GM12892 (cell line): ENCODE measurements at regions not wholly inside any gene's neighbourhood (a gene's known extent, or its start where the extent isn't known, plus 50 kb on each side); places are given as distances from the start of the nearest gene placed in this dataset.

Experiments used
- DNase-seq: peaks from one replicate; pipeline ENCODE4 v3.0.0; 2011; ENCODE audit not compliant: insufficient read length
- FAIRE-seq: peaks from 2 replicates; lab custom pipeline; 2011; peaks lifted over from hg19 to GRCh38; lab: Jason Lieb, UNC
- POLR2A ChIP-seq: IDR thresholded peaks from 2 replicates; pipeline ENCODE4 v1.6.1; 2011; ENCODE audit warnings: low read depth, low read length, control low read depth
- POLR2AphosphoS5 ChIP-seq: IDR thresholded peaks from 2 replicates; pipeline ENCODE4 v1.6.1; 2011; ENCODE audit warnings: low read depth, low read length, control low read depth
- TAF1 ChIP-seq: IDR thresholded peaks from 2 replicates; pipeline ENCODE4 v1.6.1; 2011; ENCODE audit warnings: low read depth, mild to moderate bottlenecking, control low read depth, low read length, borderline replicate concordance

GRCh38 chr5:167145841-167146240 is 1145.6 kb upstream of the WWC1 start:
- TF ChIP-seq POLR2A: no peak
- TF ChIP-seq TAF1: no peak
- TF ChIP-seq POLR2AphosphoS5: no peak
- DNase-seq: no peak
- FAIRE-seq: no peak

- DNase-seq (no peak), FAIRE-seq (no peak)
- TF ChIP-seq POLR2A: no peak
- TF ChIP-seq TAF1: no peak
- no peak for TF ChIP-seq POLR2AphosphoS5
Observed at GRCh38 chr5:167147879-167148278, 1143.6 kb upstream of the WWC1 start.

- no peak for FAIRE-seq
- TF ChIP-seq TAF1: no peak
- TF ChIP-seq POLR2AphosphoS5: no peak
- no peak for TF ChIP-seq POLR2A
- DNase-seq: no peak
Observed at GRCh38 chr5:167150661-167151060, 1140.8 kb upstream of the WWC1 start.

DNA sequence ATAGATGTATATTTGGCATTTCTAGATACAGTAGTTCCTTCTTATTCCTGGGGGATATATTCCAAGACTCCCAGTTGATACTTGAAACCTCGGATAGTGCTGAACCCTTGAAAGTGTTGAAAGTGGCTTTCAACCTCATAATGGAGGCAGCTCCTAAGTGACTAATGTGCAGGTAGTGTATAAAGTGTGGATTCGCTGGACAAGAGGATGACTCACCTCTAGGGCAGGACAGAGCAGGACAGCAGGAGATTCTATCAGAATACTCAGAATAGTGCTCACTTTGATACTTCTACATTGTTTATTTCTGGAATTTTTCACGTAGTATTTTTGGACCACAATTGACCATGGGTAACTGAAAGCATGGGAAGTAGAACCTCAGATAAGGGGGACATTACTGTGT is 1138.9 kb upstream of the WWC1 start:
- no peak for DNase-seq
- FAIRE-seq: no peak
- TF ChIP-seq TAF1: no peak
- no peak for TF ChIP-seq POLR2AphosphoS5
- TF ChIP-seq POLR2A: no peak

DNA sequence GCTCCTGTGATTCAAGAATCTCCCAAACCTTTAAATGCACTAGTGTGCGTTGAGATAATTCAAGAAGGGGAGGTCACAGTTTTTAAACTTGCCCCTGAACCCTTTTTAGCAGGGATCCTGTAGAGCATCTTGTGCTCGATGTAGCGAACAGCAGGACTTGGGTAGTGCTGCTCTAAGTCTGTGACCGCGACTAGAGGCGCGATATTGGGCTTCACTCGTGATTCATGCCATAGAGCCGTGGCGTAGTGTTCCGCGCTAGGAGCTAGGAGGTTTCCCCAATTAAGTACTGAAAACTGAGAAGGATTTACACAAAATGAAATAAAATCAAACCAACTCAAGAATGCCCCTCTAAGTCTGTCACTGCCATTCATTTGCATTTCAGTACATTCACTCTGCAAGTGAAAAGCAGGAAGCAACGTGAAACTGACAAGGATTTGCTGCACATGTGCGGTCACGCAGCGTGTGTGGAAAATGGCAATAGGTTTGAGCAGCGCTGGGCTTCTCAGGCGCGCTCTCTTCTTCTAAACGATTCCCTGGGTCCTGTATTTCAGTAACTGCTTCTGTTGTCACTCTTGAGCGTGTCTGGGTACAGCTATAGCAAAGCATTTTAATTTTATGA is 1135.9 kb upstream of the WWC1 start:
- FAIRE-seq: no peak
- DNase-seq: no peak
- no peak for TF ChIP-seq POLR2A
- no peak for TF ChIP-seq POLR2AphosphoS5
- no peak for TF ChIP-seq TAF1

DNA sequence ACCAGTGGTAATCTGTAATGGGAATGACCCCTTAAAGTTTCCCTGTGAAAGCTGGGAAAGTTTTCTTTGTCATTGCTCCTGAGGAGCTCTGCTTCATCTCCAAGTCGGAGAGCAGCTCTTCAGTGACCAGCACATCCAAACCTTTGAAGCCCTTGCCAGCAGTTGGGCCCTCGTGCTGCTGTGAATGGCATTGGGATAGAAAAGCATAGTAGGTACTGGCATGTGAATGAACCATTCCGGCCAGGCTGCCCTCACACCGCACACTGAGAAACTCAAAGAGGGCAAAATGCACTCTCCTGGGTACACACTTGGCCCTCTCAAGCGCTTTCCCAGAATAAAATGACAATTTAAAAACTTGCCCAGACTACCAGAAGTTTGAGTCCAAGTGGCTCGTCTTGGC is 1135.0 kb upstream of the WWC1 start:
- DNase-seq (no peak), FAIRE-seq (no peak)
- TF ChIP-seq POLR2A (no peak), POLR2AphosphoS5 (no peak), TAF1 (no peak)

- DNase-seq: no peak
- no peak for TF ChIP-seq POLR2A
- no peak for TF ChIP-seq POLR2AphosphoS5
- TF ChIP-seq TAF1: no peak
- no peak for FAIRE-seq
Observed at GRCh38 chr5:167158588-167158987, 1132.9 kb upstream of the WWC1 start.

- FAIRE-seq (no peak), DNase-seq (no peak)
- TF ChIP-seq TAF1 (no peak), POLR2A (no peak), POLR2AphosphoS5 (no peak)
Observed at GRCh38 chr5:167160388-167160787, 1131.1 kb upstream of the WWC1 start.

DNA sequence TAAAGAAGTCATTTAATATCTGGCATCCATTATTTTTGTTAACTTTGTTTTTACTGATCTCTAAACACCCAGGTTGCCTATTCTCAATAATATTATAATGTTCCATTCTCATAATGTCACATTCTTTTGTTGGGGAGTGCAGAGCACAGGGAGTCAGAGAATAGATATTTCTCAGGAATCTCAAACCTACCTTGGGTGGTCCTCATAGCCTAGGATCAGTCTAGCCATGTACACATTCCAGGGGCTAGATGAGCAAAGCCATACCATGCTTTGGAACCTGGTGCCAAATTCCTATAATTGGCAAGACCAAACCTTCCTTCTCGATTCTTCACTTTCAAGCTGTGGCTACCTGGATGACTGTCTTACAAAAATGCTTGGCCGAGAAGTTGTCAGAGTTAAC is 1124.7 kb upstream of the WWC1 start:
- DNase-seq (no peak), FAIRE-seq (no peak)
- no peak for TF ChIP-seq POLR2AphosphoS5
- TF ChIP-seq TAF1: no peak
- no peak for TF ChIP-seq POLR2A

GRCh38 chr5:167167191-167167795 is 1124.2 kb upstream of the WWC1 start:
- DNase-seq: no peak
- FAIRE-seq: no peak
- TF ChIP-seq POLR2AphosphoS5 (no peak), TAF1 (no peak), POLR2A (no peak)

GRCh38 chr5:167168971-167169370 is 1122.5 kb upstream of the WWC1 start:
- TF ChIP-seq POLR2AphosphoS5 (no peak), TAF1 (no peak), POLR2A (no peak)
- no peak for DNase-seq
- FAIRE-seq: no peak

- FAIRE-seq: no peak
- DNase-seq: no peak
- TF ChIP-seq POLR2AphosphoS5: no peak
- no peak for TF ChIP-seq POLR2A
- TF ChIP-seq TAF1: no peak
Observed at GRCh38 chr5:167171056-167171455, 1120.4 kb upstream of the WWC1 start.

- DNase-seq: no peak
- TF ChIP-seq POLR2A (no peak), TAF1 (no peak), POLR2AphosphoS5 (no peak)
- no peak for FAIRE-seq
Observed at GRCh38 chr5:167177736-167178135, 1113.7 kb upstream of the WWC1 start.
